Parathyroid adenoma (tissue), 2 donors: ENCODE measurements at regions not wholly inside any gene's neighbourhood (a gene's known extent, or its start where the extent isn't known, plus 50 kb on each side); places are given as distances from the start of the nearest gene placed in this dataset.

Experiments used
- H2AFZ ChIP-seq: fragments of 300-600 bp; sonication (generic); one replicate; pipeline ENCODE4 v1.7.0; 2017; ENCODE audit warnings: antibody characterized with exemption, mild to moderate bottlenecking
- H3K27ac ChIP-seq: fragments of 300-600 bp; sonication (generic); one replicate; pipeline ENCODE4 v1.7.0; 2017
- H3K27me3 ChIP-seq: fragments of 300-600 bp; sonication (generic); one replicate; pipeline ENCODE4 v1.7.0; 2017; ENCODE audit warnings: low read length; ENCODE audit not compliant: control insufficient read depth, insufficient read depth
- H3K36me3 ChIP-seq: fragments of 300-600 bp; sonication (generic); one replicate; pipeline ENCODE4 v1.7.0; 2017; ENCODE audit warnings: low read length; ENCODE audit not compliant: control insufficient read depth, insufficient read depth
- H3K4me1 ChIP-seq: fragments of 300-600 bp; sonication (generic); one replicate; pipeline ENCODE4 v1.7.0; 2017; ENCODE audit warnings: control low read depth
- H3K4me2 ChIP-seq: fragments of 300-600 bp; sonication (generic); one replicate; pipeline ENCODE4 v1.7.0; 2017; ENCODE audit warnings: low read length
- H3K4me3 ChIP-seq: fragments of 300-600 bp; sonication (generic); one replicate; pipeline ENCODE4 v1.7.0; 2017; ENCODE audit warnings: low read depth, low read length
- H3K79me2 ChIP-seq: fragments of 300-600 bp; sonication (generic); one replicate; pipeline ENCODE4 v1.7.0; 2017; ENCODE audit warnings: control low read depth
- H3K9ac ChIP-seq: fragments of 300-600 bp; sonication (generic); one replicate; pipeline ENCODE4 v1.7.0; 2017; ENCODE audit warnings: mild to moderate bottlenecking
- H3K9me3 ChIP-seq: fragments of 300-600 bp; sonication (generic); one replicate; pipeline ENCODE4 v1.7.0; 2017; ENCODE audit warnings: low read length; ENCODE audit not compliant: control insufficient read depth
- CTCF ChIP-seq: fragments of 300-600 bp; sonication (generic); IDR thresholded peaks from one replicate; pipeline ENCODE4 v1.7.0; 2017; ENCODE audit warnings: antibody characterized with exemption, mild to moderate bottlenecking
- donor health status: primary hyperparathyroidism.

- TF ChIP-seq CTCF: no peak
- H3K27me3 ChIP-seq: no peaks in the 10 kb centered on the region
- H3K9me3 ChIP-seq: no peaks in the 10 kb centered on the region
- no peaks in the 10 kb centered on the region for H3K4me1 ChIP-seq
- no peak overlapping the region for H3K4me3 ChIP-seq
- H3K4me2 ChIP-seq: no peak overlapping the region
- H3K36me3 ChIP-seq: no peaks in the 10 kb centered on the region
- H3K79me2 ChIP-seq: no peaks in the 10 kb centered on the region
- no peak overlapping the region for H2AFZ ChIP-seq
- no peak overlapping the region for H3K9ac ChIP-seq
- no peak overlapping the region for H3K27ac ChIP-seq
Measured at GRCh38 chr15:93649691-93650235, 560.8 kb upstream of the RGMA start.

GRCh38 chr15:93646193-93646592 lies 557.2 kb upstream of the RGMA start:
- Histone ChIP-seq H2AFZ (no peak overlapping the region), H3K27ac (no peak overlapping the region), H3K4me2 (no peak overlapping the region), H3K9ac (no peak overlapping the region), H3K79me2 (no peaks in the 10 kb centered on the region), H3K4me3 (no peak overlapping the region), H3K27me3 (no peaks in the 10 kb centered on the region), H3K36me3 (no peaks in the 10 kb centered on the region), H3K4me1 (no peaks in the 10 kb centered on the region), H3K9me3 (no peaks in the 10 kb centered on the region)
- TF ChIP-seq CTCF: no peak

GRCh38 chr15:93645594-93645993 lies 556.6 kb upstream of the RGMA start:
- no peak overlapping the region for H3K9ac ChIP-seq

GRCh38 chr15:93644595-93644994 lies 555.6 kb upstream of the RGMA start:
- no peak overlapping the region for H3K9ac ChIP-seq
- no peaks in the 10 kb centered on the region for H3K79me2 ChIP-seq
- H2AFZ ChIP-seq: no peak overlapping the region
- H3K27ac ChIP-seq: no peak overlapping the region
- H3K4me2 ChIP-seq: no peak overlapping the region
- no peaks in the 10 kb centered on the region for H3K36me3 ChIP-seq
- no peaks in the 10 kb centered on the region for H3K9me3 ChIP-seq
- H3K4me1 ChIP-seq: no peaks in the 10 kb centered on the region
- no peak overlapping the region for H3K4me3 ChIP-seq
- no peak for TF ChIP-seq CTCF
- H3K27me3 ChIP-seq: no peaks in the 10 kb centered on the region

More at GRCh38 chr15:93645594-93645993, 556.6 kb upstream of the RGMA start:
- no peak overlapping the region for H3K4me2 ChIP-seq
- no peak overlapping the region for H2AFZ ChIP-seq
- no peaks in the 10 kb centered on the region for H3K4me1 ChIP-seq
- H3K4me3 ChIP-seq: no peak overlapping the region
- H3K36me3 ChIP-seq: no peaks in the 10 kb centered on the region
- no peak for TF ChIP-seq CTCF
- no peaks in the 10 kb centered on the region for H3K9me3 ChIP-seq
- H3K79me2 ChIP-seq: no peaks in the 10 kb centered on the region
- no peaks in the 10 kb centered on the region for H3K27me3 ChIP-seq
- no peak overlapping the region for H3K27ac ChIP-seq

- Histone ChIP-seq H3K4me1 (no peaks in the 10 kb centered on the region), H3K9ac (no peak overlapping the region), H3K9me3 (no peaks in the 10 kb centered on the region), H3K4me3 (no peak overlapping the region), H3K4me2 (no peak overlapping the region), H2AFZ (no peak overlapping the region), H3K27me3 (no peaks in the 10 kb centered on the region), H3K36me3 (no peaks in the 10 kb centered on the region), H3K27ac (no peak overlapping the region), H3K79me2 (no peaks in the 10 kb centered on the region)
- TF ChIP-seq CTCF: no peak
Measured at GRCh38 chr15:93640411-93640962, 551.5 kb upstream of the RGMA start.
